ENCODE measurements at regions not wholly inside any gene's neighbourhood (a gene's known extent, or its start where the extent isn't known, plus 50 kb on each side); places are given as distances from the start of the nearest gene placed in this dataset.
A peak's percentile ranks its signal among the peaks of the same experiment; 100 is the strongest.

DNA sequence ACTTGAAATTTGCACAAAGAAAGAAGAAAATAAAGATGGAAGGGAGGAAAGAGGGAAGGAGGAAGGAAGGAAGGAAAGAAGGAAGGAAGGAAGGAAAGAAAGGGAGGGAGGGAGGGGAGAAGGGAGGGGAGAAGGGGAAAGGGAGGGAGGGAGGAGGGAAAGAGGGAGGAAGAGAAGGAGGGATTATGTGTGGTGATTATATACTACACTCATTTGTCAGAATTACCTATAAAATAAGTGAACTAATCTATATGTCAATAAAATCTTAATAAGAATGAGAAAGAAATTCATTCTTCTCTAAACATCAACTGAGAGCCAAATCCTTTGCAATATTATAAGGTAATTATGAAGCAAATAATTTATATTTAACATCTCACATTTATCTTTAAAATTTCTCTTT is 77.9 kb upstream of the TFAP2D start:
- DNase-seq (ENCODE audit: low spot score): no peak

DNA sequence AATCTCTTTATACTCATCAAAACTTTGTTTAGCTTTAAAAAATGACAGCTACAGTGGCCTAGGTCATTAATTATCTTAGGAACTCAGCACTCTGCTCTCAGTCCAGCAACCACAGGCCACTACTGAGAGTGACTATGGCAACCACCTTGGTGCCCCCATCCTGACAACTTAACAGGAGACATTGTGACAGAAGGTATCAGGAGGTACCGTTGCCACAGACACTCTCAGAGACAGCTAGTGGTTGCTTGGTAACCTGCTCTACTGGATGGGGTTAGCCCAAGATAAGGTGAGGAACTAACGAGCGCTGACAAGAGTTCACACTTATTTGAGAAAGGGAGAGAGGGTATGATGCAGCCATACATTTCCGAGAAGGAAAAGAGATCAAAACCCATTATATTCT is 76.1 kb upstream of the TFAP2D start:
- DNase-seq (ENCODE audit: low spot score): no peak

DNA sequence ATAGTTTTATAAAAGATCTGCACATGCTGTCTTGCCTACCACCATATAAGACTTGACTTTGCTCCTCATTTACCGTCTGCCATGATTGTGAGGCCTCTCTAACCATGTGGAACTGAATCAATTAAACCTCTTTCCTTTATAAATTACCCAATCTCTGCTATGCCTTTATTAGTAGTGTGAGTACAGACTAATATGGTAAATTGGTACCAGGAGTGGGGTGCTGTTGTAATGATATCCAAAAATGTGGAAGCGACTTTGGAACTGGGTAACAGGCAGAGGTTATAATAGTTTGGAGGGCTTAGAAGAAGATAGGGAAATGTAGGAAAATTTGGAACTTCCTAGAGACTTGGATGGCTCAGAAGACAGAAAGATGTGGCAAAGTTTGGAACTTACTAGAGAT is 64.2 kb upstream of the TFAP2D start:
- DNase-seq (ENCODE audit: low spot score): no peak

DNA sequence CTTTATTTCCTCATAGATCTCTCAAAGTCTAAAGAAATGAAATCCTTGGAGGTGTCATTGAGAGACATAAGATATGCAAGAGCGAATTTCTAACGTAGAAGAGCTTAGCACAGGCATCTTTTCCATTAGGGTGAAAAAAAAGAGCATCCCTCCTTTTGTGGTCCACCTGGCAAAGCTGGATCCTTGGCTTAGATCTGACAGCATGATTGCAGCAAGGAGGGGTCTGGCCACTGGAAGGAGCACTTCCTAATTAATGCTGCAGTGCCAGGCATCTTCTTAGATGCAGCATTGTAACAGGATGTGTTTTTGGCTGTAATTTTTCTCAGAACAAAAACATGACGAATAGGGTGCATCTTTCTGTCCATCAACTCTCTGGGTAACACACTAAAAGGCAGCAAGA is 60.1 kb upstream of the TFAP2D start:
- DNase-seq (ENCODE audit: low spot score): no peak

DNA sequence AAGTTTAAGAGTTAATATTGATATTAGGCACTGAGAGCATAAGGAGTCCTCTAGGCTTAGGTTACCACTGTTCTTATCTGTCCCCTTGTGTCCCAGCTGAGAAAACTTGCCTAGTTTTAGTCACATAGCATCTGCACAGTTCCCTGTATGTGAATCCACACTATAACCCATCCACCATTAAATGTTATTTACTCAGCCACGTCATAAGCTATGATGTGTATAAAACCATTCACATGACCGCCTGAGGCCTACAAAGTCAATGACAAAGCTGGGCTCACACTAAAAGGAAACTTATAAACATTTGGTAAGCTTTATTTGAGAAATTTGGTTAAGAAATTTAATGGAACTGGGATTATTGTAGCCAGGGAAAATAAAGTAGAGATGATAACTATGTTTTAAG is 59.2 kb upstream of the TFAP2D start:
- DNase-seq (ENCODE audit: low spot score): no peak

DNA sequence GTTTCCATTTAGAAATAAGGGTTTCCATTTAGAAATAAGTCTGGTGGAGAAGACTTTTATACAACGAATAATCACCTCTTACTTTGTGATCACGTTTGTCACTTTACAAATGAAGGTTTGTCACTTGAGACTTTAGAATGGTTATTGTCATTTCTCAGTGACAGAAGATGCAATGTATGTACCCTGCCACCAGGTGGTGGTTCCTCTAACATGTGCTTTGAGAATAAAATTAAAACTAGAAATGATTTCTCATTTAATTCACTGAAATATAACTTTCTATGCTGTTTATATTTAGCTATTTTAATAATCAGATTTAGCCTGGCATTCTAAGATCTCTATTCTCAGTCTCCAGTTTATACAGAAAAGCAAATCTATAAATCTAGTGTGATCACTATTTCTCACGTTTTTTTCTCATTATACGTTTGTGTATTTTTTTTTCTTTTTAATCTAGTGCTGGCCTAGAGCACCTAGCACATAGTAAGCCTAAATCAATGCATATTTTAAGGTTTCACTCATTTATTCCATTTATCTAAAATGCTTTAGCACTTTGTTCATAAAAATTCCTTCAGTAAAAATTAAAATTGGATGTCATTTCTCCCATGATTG is 57.4 kb upstream of the TFAP2D start:
- peak; percentile 47 for DNase-seq (ENCODE audit: low spot score)

DNA sequence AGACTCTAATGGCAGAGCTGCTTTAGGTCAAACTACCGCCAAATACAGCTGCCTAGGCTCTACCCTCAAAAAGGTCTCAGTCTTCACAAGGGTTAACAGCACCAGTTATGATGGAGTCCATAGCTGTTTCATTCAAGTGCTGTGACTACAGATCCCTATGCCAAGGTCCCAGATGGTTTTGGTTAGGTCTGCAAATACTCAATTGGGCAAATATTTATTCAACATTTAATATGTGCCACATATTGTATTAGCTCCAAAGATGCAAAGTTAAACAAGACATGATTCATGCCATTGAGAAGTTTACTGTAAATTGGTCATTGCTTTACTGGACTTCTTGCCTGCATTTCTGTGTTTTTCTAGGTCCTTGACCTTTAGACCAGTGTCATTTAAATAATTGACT is 55.8 kb upstream of the TFAP2D start:
- DNase-seq (ENCODE audit: low spot score): no peak

DNA sequence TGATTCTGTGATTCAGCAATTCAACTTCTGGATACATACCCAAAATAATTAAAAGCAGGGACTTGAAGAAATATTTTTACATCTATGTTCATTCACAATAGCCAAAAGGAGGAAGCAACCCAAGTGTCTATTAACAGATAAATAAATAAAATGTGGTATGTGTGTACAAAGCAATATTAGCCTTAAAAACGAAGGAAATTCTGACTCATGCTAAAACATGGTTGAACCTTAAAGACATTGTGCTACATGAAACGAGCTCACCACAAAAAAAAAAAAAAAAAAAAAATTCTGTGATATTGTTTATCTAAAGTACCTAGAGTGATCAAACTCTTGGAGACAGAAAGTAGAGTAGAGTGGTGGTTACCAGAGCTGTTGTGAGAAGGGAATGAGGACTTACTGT is 54.8 kb upstream of the TFAP2D start:
- DNase-seq (ENCODE audit: low spot score): no peak

DNA sequence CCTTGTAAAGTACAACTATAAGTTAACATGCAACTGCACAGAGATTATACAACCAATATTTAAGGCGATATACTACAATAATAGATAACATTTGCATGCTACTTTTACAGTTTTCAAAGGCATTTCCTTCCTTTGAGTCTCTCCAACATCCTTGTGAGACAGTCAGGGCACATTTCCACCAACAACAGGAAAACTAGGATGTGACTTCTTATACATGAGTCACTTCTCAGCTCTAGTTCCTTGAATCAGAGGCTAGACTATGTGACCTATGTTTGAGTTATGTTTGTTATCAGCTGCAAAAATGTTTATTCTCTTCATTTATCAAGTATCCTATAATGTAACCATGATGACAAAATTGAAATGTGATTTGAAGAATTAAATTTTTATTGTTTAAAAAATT is 51.7 kb upstream of the TFAP2D start:
- no peak for DNase-seq (ENCODE audit: low spot score)
